GM21717 (cell line): ENCODE measurements at regions not wholly inside any gene's neighbourhood (a gene's known extent, or its start where the extent isn't known, plus 50 kb on each side); places are given as distances from the start of the nearest gene placed in this dataset.
"Not testable (repeated sequence)": the region's sequence is repeated elsewhere in the genome, so short reads cannot be mapped to it uniquely, and the experiment has no call there.

ENCODE experiments used
- ATAC-seq: cut with Tn5 transposase; IDR thresholded peaks from one replicate; pipeline ENCODE4 v1.9.1; 2021; ENCODE audit warnings: mild to moderate bottlenecking, moderate library complexity; ENCODE audit not compliant: unreplicated experiment

- ATAC-seq: no peak
Observed at GRCh38 chr18:1394426-1394825, 489.8 kb downstream of the ADCYAP1 start.

GRCh38 chr18:1394966-1395365 lies 490.3 kb downstream of the ADCYAP1 start:
- ATAC-seq: no peak

- ATAC-seq: no peak
Observed at GRCh38 chr18:1408376-1408775, 503.7 kb downstream of the ADCYAP1 start.

DNA sequence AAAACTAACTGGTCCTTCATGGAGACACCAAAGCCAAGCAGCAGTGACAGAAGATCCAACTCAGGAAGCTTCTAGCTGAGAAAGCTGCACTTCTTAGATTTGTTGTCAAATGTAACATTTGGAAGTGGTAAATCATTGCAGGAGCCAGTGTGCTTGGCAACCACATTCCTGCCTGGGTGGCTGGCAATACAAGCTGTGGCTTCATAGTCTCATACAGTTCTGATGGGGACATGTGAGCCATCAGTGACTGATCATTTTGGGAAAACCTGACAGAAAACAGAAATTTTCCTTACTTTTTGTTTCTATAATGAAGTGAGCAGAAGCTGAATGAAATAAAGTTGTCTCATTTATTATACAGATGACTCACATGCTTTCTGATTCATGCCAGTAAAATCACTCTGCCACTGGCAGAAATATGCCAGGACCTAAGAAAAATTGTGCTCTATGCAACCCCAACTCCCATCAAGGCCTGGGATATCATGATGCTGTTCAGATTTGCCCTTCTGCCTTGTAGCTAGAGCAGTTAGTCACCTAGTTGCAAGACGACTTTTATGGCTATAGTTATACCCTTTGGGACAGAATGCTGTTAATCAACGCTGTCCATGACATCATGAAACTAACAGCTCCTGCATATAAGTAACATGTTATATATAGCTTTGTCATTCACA lies 508.1 kb downstream of the ADCYAP1 start:
- no peak for ATAC-seq

GRCh38 chr18:1413323-1413675 lies 508.6 kb downstream of the ADCYAP1 start:
- no peak for ATAC-seq

DNA sequence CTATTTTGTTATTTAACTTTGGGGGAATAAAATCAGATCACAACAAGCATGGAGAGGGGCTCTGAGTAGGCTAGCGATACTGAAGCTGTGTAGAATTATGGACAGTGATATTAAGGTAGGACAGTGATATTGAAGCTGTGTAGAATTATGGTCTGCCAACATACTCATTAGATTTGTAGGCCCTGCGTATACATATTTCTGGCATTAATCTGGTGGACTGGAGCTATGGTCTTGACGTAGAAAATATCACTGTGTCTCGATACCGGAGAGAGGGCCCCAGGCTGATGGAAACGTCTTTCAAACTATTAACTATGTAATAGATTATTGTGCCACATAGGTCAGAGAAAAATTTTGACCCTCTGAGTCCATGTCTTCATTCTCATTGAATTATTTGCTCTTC lies 511.4 kb downstream of the ADCYAP1 start:
- no peak for ATAC-seq

GRCh38 chr18:1421502-1421901 lies 516.8 kb downstream of the ADCYAP1 start:
- no peak for ATAC-seq

- ATAC-seq: no peak
Observed at GRCh38 chr18:1422634-1423033, 518.0 kb downstream of the ADCYAP1 start.

- ATAC-seq: no peak
Observed at GRCh38 chr18:1425679-1426078, 521.0 kb downstream of the ADCYAP1 start.

DNA sequence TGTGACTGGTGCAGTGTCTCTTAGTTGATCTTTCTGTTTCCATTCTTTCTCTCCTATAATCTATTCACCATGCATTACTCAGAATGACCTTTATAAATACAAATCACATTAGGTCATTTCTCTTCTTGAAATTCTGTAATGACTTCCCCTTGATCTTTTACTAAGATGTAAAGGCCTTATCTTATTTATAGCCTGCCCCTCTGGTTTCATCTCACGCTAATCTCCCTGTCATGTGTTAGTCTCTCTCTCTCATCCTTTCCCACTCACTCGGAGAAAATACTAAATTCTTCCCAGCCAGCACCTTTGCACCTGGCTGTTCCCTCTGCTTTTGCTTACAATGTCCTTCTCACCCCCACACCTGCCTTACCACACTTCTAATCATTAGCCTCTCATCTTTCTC lies 530.8 kb downstream of the ADCYAP1 start:
- ATAC-seq: no peak

- ATAC-seq: no peak
Observed at GRCh38 chr18:1436199-1436598, 531.5 kb downstream of the ADCYAP1 start.

- no peak for ATAC-seq
Observed at GRCh38 chr18:1438458-1438910, 533.8 kb downstream of the ADCYAP1 start.

- ATAC-seq: no peak
Observed at GRCh38 chr18:1438967-1439366, 534.3 kb downstream of the ADCYAP1 start.

GRCh38 chr18:1444062-1444461 lies 539.4 kb downstream of the ADCYAP1 start:
- not testable (repeated sequence) for ATAC-seq

- ATAC-seq: no peak
Observed at GRCh38 chr18:1446765-1447164, 542.1 kb downstream of the ADCYAP1 start.

DNA sequence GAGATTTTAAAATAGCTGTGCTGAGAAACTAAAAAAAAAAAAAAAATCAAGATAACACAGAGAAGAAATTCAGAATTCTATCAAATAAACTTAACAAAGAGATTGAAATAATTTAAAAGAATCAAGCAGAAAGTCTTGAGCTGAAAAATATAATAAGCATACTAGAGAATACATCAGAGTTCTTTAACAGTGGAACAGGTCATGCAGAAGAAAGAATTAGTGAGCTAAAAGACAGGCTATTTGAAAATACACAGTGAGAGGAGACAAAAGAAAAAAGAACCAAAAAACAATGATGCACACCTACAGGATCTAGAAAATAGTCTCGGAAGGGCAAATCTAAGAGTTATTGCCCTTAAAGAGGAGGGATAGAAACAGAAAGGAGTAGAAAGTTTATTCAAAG lies 548.1 kb downstream of the ADCYAP1 start:
- ATAC-seq: no peak

DNA sequence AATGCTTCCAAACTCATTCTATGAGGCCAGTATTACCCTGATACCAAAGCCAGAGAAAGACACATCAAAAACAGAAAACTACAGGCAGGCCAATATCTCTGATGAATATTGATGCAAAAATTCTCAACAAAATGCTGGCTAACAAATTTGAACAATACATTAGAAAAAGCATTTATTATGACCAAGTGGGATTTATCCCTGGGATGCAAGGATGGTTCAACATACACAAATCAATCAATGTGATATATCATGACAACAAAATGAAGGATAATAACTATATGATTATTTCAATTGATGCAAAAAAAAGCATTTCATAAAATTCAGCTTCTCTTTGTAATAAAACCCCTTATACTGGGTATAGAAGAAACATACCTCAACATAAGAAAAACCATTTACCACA lies 550.9 kb downstream of the ADCYAP1 start:
- ATAC-seq: no peak

- ATAC-seq: no peak
Observed at GRCh38 chr18:1458547-1458946, 553.9 kb downstream of the ADCYAP1 start.

- ATAC-seq: no peak
Observed at GRCh38 chr18:1463981-1464380, 559.3 kb downstream of the ADCYAP1 start.

GRCh38 chr18:1464444-1465217 lies 560.0 kb downstream of the ADCYAP1 start:
- ATAC-seq: no peak

DNA sequence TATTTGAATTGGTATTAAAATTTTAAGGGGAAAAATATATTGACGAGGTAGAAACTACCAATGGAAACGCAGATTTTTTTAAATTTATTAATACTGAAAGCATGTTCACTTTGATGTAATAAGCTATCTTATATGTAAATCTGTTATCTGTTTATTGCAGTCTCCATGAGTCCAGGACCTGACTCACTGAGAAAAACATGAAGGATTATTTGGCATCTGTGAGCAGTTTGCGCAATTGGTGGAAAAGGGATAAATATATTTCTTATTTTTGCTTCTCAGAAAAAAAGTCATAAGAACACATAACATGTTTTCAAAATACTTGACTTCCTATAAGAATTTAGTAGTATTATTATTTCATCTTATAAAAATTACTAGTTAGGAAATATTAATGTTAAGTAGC lies 561.4 kb downstream of the ADCYAP1 start:
- no peak for ATAC-seq

DNA sequence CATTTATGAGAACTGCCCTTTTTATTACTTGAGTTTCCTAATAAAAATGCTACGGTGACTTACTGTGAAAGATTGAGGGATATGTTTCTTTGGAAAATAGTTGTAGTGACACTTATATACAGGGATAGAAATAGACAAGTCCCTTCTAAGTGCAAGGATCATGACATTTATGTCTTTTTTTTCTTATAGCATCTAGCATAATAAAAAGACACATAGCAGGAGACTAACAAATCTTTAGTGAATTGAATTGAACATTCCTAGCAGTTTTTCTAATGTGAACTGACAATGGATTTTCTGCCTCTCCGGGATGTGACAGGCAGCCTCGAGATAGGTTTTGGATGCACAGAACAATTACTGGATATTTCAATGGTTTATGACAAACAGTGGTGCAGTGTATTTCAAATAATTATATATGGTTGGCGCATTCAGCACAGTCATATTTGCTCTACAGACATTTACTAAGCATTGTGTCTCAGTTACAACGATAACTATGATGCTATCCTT lies 562.8 kb downstream of the ADCYAP1 start:
- ATAC-seq: no peak
